Neural progenitor cell (in vitro differentiated cells): ENCODE measurements at regions not wholly inside any gene's neighbourhood (a gene's known extent, or its start where the extent isn't known, plus 50 kb on each side); places are given as distances from the start of the nearest gene placed in this dataset.

Experiments
- EZH2 ChIP-seq: fragments of 200-600 bp; sonication (generic); IDR thresholded peaks from 2 replicates; pipeline ENCODE4 v1.6.1; 2017; ENCODE audit warnings: antibody characterized with exemption, mild to moderate bottlenecking, moderate library complexity
- TF ChIP-seq, protein P1 (sequence below): fragments of 200-600 bp; sonication (generic); IDR thresholded peaks from 2 replicates; pipeline ENCODE4 v1.5.1; 2017; ENCODE audit warnings: antibody characterized with exemption, mild to moderate bottlenecking

DNA sequence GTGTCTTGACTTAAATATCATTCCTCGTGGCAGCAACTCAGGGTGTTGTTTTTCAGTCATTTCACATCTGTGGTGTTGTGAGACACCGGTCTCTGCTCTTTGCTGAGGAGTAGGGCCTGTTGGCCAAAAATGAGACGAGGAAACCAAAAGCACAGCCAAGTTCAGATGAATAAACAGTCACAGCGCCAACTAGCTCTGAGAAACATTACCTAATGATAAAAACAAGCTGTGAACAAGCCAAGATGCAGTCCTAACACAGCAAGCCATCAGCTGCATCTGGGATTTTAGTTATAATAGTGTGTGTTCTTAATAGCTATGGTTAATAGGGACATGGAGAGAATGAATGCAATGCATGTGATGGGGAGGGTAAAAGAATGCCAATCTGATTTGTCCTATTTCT lies 843.4 kb upstream of the DPPA4 start:
- TF ChIP-seq, protein P1, sequence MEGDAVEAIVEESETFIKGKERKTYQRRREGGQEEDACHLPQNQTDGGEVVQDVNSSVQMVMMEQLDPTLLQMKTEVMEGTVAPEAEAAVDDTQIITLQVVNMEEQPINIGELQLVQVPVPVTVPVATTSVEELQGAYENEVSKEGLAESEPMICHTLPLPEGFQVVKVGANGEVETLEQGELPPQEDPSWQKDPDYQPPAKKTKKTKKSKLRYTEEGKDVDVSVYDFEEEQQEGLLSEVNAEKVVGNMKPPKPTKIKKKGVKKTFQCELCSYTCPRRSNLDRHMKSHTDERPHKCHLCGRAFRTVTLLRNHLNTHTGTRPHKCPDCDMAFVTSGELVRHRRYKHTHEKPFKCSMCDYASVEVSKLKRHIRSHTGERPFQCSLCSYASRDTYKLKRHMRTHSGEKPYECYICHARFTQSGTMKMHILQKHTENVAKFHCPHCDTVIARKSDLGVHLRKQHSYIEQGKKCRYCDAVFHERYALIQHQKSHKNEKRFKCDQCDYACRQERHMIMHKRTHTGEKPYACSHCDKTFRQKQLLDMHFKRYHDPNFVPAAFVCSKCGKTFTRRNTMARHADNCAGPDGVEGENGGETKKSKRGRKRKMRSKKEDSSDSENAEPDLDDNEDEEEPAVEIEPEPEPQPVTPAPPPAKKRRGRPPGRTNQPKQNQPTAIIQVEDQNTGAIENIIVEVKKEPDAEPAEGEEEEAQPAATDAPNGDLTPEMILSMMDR, result no peak
- no peak for TF ChIP-seq EZH2
